SK-N-SH (cell line): ENCODE measurements at regions not wholly inside any gene's neighbourhood (a gene's known extent, or its start where the extent isn't known, plus 50 kb on each side); places are given as distances from the start of the nearest gene placed in this dataset.

Experiments
- CTCF ChIA-PET: fragments of 300-600, 350-600 bp; formaldehyde crosslinking; extraction: SDS; loops from one replicate; lab custom pipeline; 2021; lab: Yijun Ruan, JAX
- POLR2A ChIA-PET: fragments of 350-600 bp; sonication (Branson Sonifier 250); formaldehyde crosslinking; extraction: SDS; loops from one replicate; lab custom pipeline; 2020; ENCODE audit warnings: antibody characterized with exemption, inconsistent platforms; lab: Yijun Ruan, JAX
- DNase-seq: peaks from one replicate; pipeline ENCODE4 v3.0.0; 2012
- H2AFZ ChIP-seq: fragments of 200-600 bp; sonication (generic); 2 replicates; pipeline ENCODE4 v1.8.1; 2016; ENCODE audit warnings: antibody characterized with exemption, mild to moderate bottlenecking, low read depth
- H3F3A ChIP-seq: fragments of 200-600 bp; sonication (generic); replicated peaks from 2 replicates; pipeline ENCODE3; 2016; ENCODE audit warnings: antibody characterized with exemption, mild to moderate bottlenecking; ENCODE audit not compliant: insufficient read depth
- H3K27ac ChIP-seq, 2 experiments: fragments of 200-500 bp in 1 of 2; fragments of 200-600 bp in 1 of 2; sonication (Bioruptor generic) in 1 of 2; sonication (generic), shearing (Covaris generic) in 1 of 2; 2 replicates each; pipeline versions ENCODE4 v1.5.1 to v1.6.1; 2014 to 2016; ENCODE audit warnings: low read depth in 2 of 2, inconsistent platforms in 1 of 2, low read length in 1 of 2, mild to moderate bottlenecking in 1 of 2, mixed read lengths in 1 of 2
- H3K27me3 ChIP-seq: fragments of 200-600 bp; sonication (generic), shearing (Covaris generic); 2 replicates; pipeline ENCODE4 v1.6.1; 2016; ENCODE audit warnings: mixed run types; ENCODE audit not compliant: insufficient read depth
- H3K36me3 ChIP-seq, 2 experiments: fragments of 200-500 bp in 1 of 2; fragments of 200-600 bp in 1 of 2; sonication (Bioruptor generic) in 1 of 2; sonication (generic) in 1 of 2; replicated peaks in 1 of 2; 2 replicates each; pipeline versions ENCODE3 to v1.5.1; 2014 to 2016; ENCODE audit warnings: low read length in 1 of 2, mild to moderate bottlenecking in 1 of 2; ENCODE audit not compliant: insufficient read depth in 2 of 2, control insufficient read depth in 1 of 2
- H3K4me1 ChIP-seq, 2 experiments: fragments of 200-500 bp in 1 of 2; fragments of 200-600 bp in 1 of 2; sonication (Bioruptor generic) in 1 of 2; sonication (generic), shearing (Covaris generic) in 1 of 2; 2 replicates each; pipeline versions ENCODE4 v1.5.1 to v1.6.1; 2014 to 2016; ENCODE audit warnings: low read depth in 1 of 2, low read length in 1 of 2, mixed run types in 1 of 2; ENCODE audit not compliant: insufficient read depth in 2 of 2, control insufficient read depth in 1 of 2
- H3K4me2 ChIP-seq: fragments of 200-600 bp; sonication (generic), shearing (Covaris generic); 2 replicates; pipeline ENCODE4 v1.6.1; 2017; ENCODE audit warnings: mixed run types
- H3K4me3 ChIP-seq, 2 experiments: fragments of 200-500 bp in 1 of 2; fragments of 200-600 bp in 1 of 2; sonication (Bioruptor generic) in 1 of 2; sonication (generic), shearing (Covaris generic) in 1 of 2; 2 replicates each; pipeline versions ENCODE4 v1.5.1 to v1.8.1; 2014 to 2016; ENCODE audit warnings: low read depth in 2 of 2, inconsistent platforms in 1 of 2, low read length in 1 of 2, mild to moderate bottlenecking in 1 of 2, mixed read lengths in 1 of 2, moderate library complexity in 1 of 2
- H3K79me2 ChIP-seq: fragments of 200-600 bp; sonication (generic); 2 replicates; pipeline ENCODE4 v1.8.1; 2017; ENCODE audit warnings: mild to moderate bottlenecking; ENCODE audit not compliant: insufficient read depth
- H3K9ac ChIP-seq: fragments of 200-600 bp; sonication (generic); 2 replicates; pipeline ENCODE4 v1.6.1; 2017; ENCODE audit warnings: mixed run types
- H3K9me2 ChIP-seq: fragments of 200-600 bp; sonication (generic); 2 replicates; pipeline ENCODE4 v1.6.1; 2017; ENCODE audit warnings: mixed run types
- H3K9me3 ChIP-seq: fragments of 200-600 bp; sonication (generic); 2 replicates; pipeline ENCODE4 v1.6.1; 2017; ENCODE audit warnings: mixed run types, mild to moderate bottlenecking, moderate library complexity
- H4K20me1 ChIP-seq: fragments of 200-600 bp; sonication (generic); 2 replicates; pipeline ENCODE4 v1.6.1; 2017; ENCODE audit warnings: mild to moderate bottlenecking, mixed run types; ENCODE audit not compliant: insufficient read depth
- CHD2 ChIP-seq: fragments of 150-350 bp; IDR thresholded peaks from 2 replicates; pipeline ENCODE4 v1.6.1; 2018; ENCODE audit warnings: low read length; ENCODE audit not compliant: partially characterized antibody
- ELF1 ChIP-seq: IDR thresholded peaks from 2 replicates; pipeline ENCODE4 v1.4.0; 2012
- EP300 ChIP-seq, 2 experiments: IDR thresholded peaks; 2 replicates each; pipeline versions ENCODE4 v1.4.0 to v1.6.1; 2012; ENCODE audit warnings: borderline replicate concordance in 1 of 2, low read depth in 1 of 2, low read length in 1 of 2
- EZH2phosphoT487 ChIP-seq: fragments of 200-600 bp; sonication (generic); IDR thresholded peaks from 2 replicates; pipeline ENCODE4 v1.6.1; 2017; ENCODE audit warnings: low read depth, mixed run types, mild to moderate bottlenecking, antibody characterized with exemption, moderate library complexity, borderline replicate concordance
- FOSL2 ChIP-seq: IDR thresholded peaks from 2 replicates; pipeline ENCODE4 v1.4.0; 2012; ENCODE audit warnings: low read depth, mild to moderate bottlenecking, moderate library complexity, borderline replicate concordance
- FOXM1 ChIP-seq: IDR thresholded peaks from 2 replicates; pipeline ENCODE4 v1.4.0; 2012; ENCODE audit warnings: low read depth, mild to moderate bottlenecking
- JUND ChIP-seq: IDR thresholded peaks from 2 replicates; pipeline ENCODE4 v1.4.0; 2012
- NFIC ChIP-seq: IDR thresholded peaks from 2 replicates; pipeline ENCODE4 v1.4.0; 2012; ENCODE audit warnings: borderline replicate concordance
- NRF1 ChIP-seq: IDR thresholded peaks from 2 replicates; pipeline ENCODE4 v1.6.1; 2012; ENCODE audit warnings: low read depth, mild to moderate bottlenecking, low read length
- POLR2AphosphoS5 ChIP-seq: IDR thresholded peaks from 2 replicates; pipeline ENCODE4 v1.6.1; 2012; ENCODE audit warnings: low read depth, low read length
- RXRA ChIP-seq: IDR thresholded peaks from 2 replicates; pipeline ENCODE4 v1.4.0; 2012; ENCODE audit warnings: low read depth, mild to moderate bottlenecking, borderline replicate concordance
- SMC3 ChIP-seq: IDR thresholded peaks from 2 replicates; pipeline ENCODE4 v1.6.1; 2012; ENCODE audit warnings: low read depth, low read length, improper control_type of control experiment
- TAF1 ChIP-seq: IDR thresholded peaks from 2 replicates; pipeline ENCODE4 v1.6.1; 2012; ENCODE audit warnings: low read depth, mild to moderate bottlenecking, low read length, moderate library complexity, borderline replicate concordance
- TCF12 ChIP-seq: IDR thresholded peaks from 2 replicates; pipeline ENCODE4 v1.4.0; 2012
- YY1 ChIP-seq: IDR thresholded peaks from 2 replicates; pipeline ENCODE4 v1.4.0; 2012; ENCODE audit warnings: low read depth, mild to moderate bottlenecking
- WGBS: methylation state at CpG from one replicate; pipeline ENCODE4 v1.1.6; 2017; ENCODE audit warnings: low lambda C conversion rate; 5-methylcytosine and 5-hydroxymethylcytosine counted together
- TF ChIP-seq, protein P1 (sequence below): IDR thresholded peaks from 2 replicates; pipeline ENCODE4 v1.6.1; 2012; ENCODE audit warnings: mild to moderate bottlenecking, low read depth, low read length, moderate library complexity
- TF ChIP-seq, protein P2 (sequence below): fragments of 150-350 bp; IDR thresholded peaks from 2 replicates; pipeline ENCODE4 v1.6.1; 2016; ENCODE audit warnings: mild to moderate bottlenecking, low read depth, low read length
- TF ChIP-seq, protein P3 (sequence below): fragments of 200-600 bp; sonication (generic); IDR thresholded peaks from 2 replicates; pipeline ENCODE4 v1.6.1; 2017; ENCODE audit warnings: antibody characterized with exemption, mild to moderate bottlenecking, moderate library complexity
- TF ChIP-seq, protein P4 (sequence below): IDR thresholded peaks from 2 replicates; pipeline ENCODE4; 2012
- TF ChIP-seq, protein P5 (sequence below): IDR thresholded peaks from 2 replicates; pipeline ENCODE4 v1.4.0; 2012; ENCODE audit warnings: low read depth, borderline replicate concordance
- TF ChIP-seq, protein P6 (sequence below): IDR thresholded peaks from 2 replicates; pipeline ENCODE4 v1.4.0; 2012; ENCODE audit warnings: low read depth, borderline replicate concordance

DNA sequence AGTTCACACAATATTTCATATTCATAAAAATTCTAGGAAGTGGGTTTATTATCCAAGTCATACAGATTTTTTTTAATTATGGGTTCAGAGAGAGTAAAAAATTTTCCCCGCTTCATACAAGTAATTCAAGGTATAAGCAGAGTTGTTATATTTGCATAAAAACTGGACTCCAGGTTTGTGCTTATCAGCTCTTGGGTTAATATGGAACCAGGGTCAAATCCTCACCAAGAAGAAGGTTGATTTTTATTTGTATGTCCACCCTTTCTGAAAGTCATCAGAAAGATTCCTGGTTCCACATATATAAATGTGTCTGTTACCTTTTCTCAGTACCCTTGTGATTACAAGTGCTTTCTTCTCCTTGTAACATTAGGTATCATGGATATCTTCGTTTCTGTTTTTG lies 143.8 kb upstream of the PKN2 start (continued):
- TF ChIP-seq, protein P1, sequence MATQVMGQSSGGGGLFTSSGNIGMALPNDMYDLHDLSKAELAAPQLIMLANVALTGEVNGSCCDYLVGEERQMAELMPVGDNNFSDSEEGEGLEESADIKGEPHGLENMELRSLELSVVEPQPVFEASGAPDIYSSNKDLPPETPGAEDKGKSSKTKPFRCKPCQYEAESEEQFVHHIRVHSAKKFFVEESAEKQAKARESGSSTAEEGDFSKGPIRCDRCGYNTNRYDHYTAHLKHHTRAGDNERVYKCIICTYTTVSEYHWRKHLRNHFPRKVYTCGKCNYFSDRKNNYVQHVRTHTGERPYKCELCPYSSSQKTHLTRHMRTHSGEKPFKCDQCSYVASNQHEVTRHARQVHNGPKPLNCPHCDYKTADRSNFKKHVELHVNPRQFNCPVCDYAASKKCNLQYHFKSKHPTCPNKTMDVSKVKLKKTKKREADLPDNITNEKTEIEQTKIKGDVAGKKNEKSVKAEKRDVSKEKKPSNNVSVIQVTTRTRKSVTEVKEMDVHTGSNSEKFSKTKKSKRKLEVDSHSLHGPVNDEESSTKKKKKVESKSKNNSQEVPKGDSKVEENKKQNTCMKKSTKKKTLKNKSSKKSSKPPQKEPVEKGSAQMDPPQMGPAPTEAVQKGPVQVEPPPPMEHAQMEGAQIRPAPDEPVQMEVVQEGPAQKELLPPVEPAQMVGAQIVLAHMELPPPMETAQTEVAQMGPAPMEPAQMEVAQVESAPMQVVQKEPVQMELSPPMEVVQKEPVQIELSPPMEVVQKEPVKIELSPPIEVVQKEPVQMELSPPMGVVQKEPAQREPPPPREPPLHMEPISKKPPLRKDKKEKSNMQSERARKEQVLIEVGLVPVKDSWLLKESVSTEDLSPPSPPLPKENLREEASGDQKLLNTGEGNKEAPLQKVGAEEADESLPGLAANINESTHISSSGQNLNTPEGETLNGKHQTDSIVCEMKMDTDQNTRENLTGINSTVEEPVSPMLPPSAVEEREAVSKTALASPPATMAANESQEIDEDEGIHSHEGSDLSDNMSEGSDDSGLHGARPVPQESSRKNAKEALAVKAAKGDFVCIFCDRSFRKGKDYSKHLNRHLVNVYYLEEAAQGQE, result no peak
- TF ChIP-seq, protein P2, sequence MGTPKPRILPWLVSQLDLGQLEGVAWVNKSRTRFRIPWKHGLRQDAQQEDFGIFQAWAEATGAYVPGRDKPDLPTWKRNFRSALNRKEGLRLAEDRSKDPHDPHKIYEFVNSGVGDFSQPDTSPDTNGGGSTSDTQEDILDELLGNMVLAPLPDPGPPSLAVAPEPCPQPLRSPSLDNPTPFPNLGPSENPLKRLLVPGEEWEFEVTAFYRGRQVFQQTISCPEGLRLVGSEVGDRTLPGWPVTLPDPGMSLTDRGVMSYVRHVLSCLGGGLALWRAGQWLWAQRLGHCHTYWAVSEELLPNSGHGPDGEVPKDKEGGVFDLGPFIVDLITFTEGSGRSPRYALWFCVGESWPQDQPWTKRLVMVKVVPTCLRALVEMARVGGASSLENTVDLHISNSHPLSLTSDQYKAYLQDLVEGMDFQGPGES, result no peak
- no peak for TF ChIP-seq TCF12
- TF ChIP-seq, protein P3, sequence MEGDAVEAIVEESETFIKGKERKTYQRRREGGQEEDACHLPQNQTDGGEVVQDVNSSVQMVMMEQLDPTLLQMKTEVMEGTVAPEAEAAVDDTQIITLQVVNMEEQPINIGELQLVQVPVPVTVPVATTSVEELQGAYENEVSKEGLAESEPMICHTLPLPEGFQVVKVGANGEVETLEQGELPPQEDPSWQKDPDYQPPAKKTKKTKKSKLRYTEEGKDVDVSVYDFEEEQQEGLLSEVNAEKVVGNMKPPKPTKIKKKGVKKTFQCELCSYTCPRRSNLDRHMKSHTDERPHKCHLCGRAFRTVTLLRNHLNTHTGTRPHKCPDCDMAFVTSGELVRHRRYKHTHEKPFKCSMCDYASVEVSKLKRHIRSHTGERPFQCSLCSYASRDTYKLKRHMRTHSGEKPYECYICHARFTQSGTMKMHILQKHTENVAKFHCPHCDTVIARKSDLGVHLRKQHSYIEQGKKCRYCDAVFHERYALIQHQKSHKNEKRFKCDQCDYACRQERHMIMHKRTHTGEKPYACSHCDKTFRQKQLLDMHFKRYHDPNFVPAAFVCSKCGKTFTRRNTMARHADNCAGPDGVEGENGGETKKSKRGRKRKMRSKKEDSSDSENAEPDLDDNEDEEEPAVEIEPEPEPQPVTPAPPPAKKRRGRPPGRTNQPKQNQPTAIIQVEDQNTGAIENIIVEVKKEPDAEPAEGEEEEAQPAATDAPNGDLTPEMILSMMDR, result no peak
- TF ChIP-seq EP300 (IDR thresholded peaks at IDR 0.05; ENCODE audit: borderline replicate concordance in 1 of 2, low read depth in 1 of 2, low read length in 1 of 2), result no peak
- no peak for TF ChIP-seq NFIC
- TF ChIP-seq SMC3, result no peak
- no peak for TF ChIP-seq FOSL2

DNA sequence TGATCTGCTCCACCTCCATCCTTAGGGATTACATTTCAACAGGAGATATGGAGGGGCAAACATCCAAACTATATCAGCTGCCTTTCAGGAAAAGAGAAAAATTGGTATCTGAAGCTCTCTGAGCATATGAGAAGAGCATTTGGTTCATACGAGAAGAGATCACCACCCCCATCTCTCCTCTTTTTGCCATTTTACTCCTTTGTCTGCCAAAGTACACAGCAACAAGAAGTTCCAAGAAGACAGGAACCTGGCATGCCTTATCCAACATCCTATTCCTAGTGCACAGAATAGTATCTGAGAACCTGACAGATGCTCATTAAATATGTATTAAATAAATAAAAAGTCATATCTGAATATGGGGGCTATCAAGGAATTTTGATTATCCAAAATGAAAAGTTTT lies 142.5 kb upstream of the PKN2 start:
- Histone ChIP-seq H3K79me2 (no peaks in the 10 kb centered on the region), H3K27ac (no peak overlapping the region), H3K9ac (no peak overlapping the region), H4K20me1 (no peaks in the 10 kb centered on the region), H3K27me3 (no peaks in the 10 kb centered on the region), H3K9me2 (no peaks in the 10 kb centered on the region), H3K36me3 (no peaks in the 10 kb centered on the region), H3K4me2 (no peak overlapping the region), H3F3A (no peaks in the 10 kb centered on the region), H3K9me3 (no peaks in the 10 kb centered on the region), H3K4me3 (no peak overlapping the region), H3K4me1 (no peaks in the 10 kb centered on the region), H2AFZ (no peak overlapping the region)
- no peak for DNase-seq
- POLR2A ChIA-PET, result no interaction called here
- CTCF ChIA-PET, result no interaction called here
- 0% methylated on average over 1 of the region's 1 CpG for WGBS
- no peak for TF ChIP-seq TAF1
- TF ChIP-seq NRF1, result no peak
- TF ChIP-seq CHD2, result no peak
- TF ChIP-seq, protein P4, sequence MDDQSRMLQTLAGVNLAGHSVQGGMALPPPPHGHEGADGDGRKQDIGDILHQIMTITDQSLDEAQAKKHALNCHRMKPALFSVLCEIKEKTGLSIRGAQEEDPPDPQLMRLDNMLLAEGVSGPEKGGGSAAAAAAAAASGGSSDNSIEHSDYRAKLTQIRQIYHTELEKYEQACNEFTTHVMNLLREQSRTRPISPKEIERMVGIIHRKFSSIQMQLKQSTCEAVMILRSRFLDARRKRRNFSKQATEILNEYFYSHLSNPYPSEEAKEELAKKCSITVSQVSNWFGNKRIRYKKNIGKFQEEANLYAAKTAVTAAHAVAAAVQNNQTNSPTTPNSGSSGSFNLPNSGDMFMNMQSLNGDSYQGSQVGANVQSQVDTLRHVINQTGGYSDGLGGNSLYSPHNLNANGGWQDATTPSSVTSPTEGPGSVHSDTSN, result no peak
- no peak for TF ChIP-seq JUND
- TF ChIP-seq, protein P2, result no peak
- TF ChIP-seq FOXM1, result no peak
- no peak for TF ChIP-seq EP300 (IDR thresholded peaks at IDR 0.05; ENCODE audit: borderline replicate concordance in 1 of 2, low read depth in 1 of 2, low read length in 1 of 2)
- no peak for TF ChIP-seq YY1
- no peak for TF ChIP-seq ELF1
- no peak for TF ChIP-seq RXRA
- TF ChIP-seq NFIC, result no peak
- TF ChIP-seq POLR2AphosphoS5, result no peak
- no peak for TF ChIP-seq EZH2phosphoT487
- TF ChIP-seq, protein P5, sequence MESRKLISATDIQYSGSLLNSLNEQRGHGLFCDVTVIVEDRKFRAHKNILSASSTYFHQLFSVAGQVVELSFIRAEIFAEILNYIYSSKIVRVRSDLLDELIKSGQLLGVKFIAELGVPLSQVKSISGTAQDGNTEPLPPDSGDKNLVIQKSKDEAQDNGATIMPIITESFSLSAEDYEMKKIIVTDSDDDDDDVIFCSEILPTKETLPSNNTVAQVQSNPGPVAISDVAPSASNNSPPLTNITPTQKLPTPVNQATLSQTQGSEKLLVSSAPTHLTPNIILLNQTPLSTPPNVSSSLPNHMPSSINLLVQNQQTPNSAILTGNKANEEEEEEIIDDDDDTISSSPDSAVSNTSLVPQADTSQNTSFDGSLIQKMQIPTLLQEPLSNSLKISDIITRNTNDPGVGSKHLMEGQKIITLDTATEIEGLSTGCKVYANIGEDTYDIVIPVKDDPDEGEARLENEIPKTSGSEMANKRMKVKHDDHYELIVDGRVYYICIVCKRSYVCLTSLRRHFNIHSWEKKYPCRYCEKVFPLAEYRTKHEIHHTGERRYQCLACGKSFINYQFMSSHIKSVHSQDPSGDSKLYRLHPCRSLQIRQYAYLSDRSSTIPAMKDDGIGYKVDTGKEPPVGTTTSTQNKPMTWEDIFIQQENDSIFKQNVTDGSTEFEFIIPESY, result no peak
- TF ChIP-seq, protein P6, sequence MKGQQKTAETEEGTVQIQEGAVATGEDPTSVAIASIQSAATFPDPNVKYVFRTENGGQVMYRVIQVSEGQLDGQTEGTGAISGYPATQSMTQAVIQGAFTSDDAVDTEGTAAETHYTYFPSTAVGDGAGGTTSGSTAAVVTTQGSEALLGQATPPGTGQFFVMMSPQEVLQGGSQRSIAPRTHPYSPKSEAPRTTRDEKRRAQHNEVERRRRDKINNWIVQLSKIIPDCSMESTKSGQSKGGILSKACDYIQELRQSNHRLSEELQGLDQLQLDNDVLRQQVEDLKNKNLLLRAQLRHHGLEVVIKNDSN, result no peak
